HCEC 1CT (cell line): ENCODE measurements at regions not wholly inside any gene's neighbourhood (a gene's known extent, or its start where the extent isn't known, plus 50 kb on each side); places are given as distances from the start of the nearest gene placed in this dataset.
A peak's percentile ranks its signal among the peaks of the same experiment; 100 is the strongest.

Experiments
- DNase-seq: peaks from one replicate; pipeline ENCODE4 v3.0.0-alpha.2; 2017

- no peak for DNase-seq
Measured at GRCh38 chr5:14967166-14967565, 95.6 kb upstream of the ANKH start.

GRCh38 chr5:14965815-14966214, 94.2 kb upstream of the ANKH start:
- DNase-seq: no peak

GRCh38 chr5:14962604-14963003, 91.0 kb upstream of the ANKH start:
- DNase-seq: no peak

GRCh38 chr5:14960120-14960462, 88.5 kb upstream of the ANKH start:
- no peak for DNase-seq

- no peak for DNase-seq
Measured at GRCh38 chr5:14959399-14960119, 88.0 kb upstream of the ANKH start.

- DNase-seq: no peak
Measured at GRCh38 chr5:14958188-14958587, 86.6 kb upstream of the ANKH start.

GRCh38 chr5:14956423-14957046, 85.0 kb upstream of the ANKH start:
- DNase-seq: no peak

GRCh38 chr5:14954616-14955343, 83.2 kb upstream of the ANKH start:
- DNase-seq: no peak

- DNase-seq: no peak
Measured at GRCh38 chr5:14954216-14954615, 82.6 kb upstream of the ANKH start.

GRCh38 chr5:14953075-14953607, 81.6 kb upstream of the ANKH start:
- no peak for DNase-seq

- DNase-seq: no peak
Measured at GRCh38 chr5:14948383-14948782, 76.8 kb upstream of the ANKH start.

- DNase-seq: peak; percentile 16
Measured at GRCh38 chr5:14946815-14947620, 75.4 kb upstream of the ANKH start.

- no peak for DNase-seq
Measured at GRCh38 chr5:14945450-14945849, 73.9 kb upstream of the ANKH start.

- no peak for DNase-seq
Measured at GRCh38 chr5:14944996-14945395, 73.4 kb upstream of the ANKH start.

GRCh38 chr5:14944350-14944739, 72.8 kb upstream of the ANKH start:
- no peak for DNase-seq

- DNase-seq: no peak
Measured at GRCh38 chr5:14942212-14942611, 70.6 kb upstream of the ANKH start.

- no peak for DNase-seq
Measured at GRCh38 chr5:14937254-14937653, 65.7 kb upstream of the ANKH start.

- DNase-seq: no peak
Measured at GRCh38 chr5:14936588-14936987, 65.0 kb upstream of the ANKH start.

GRCh38 chr5:14935341-14935740, 63.8 kb upstream of the ANKH start:
- no peak for DNase-seq

GRCh38 chr5:14932902-14933469, 61.4 kb upstream of the ANKH start:
- DNase-seq: no peak

GRCh38 chr5:14930486-14930885, 58.9 kb upstream of the ANKH start:
- DNase-seq: peak; percentile 20

GRCh38 chr5:14929293-14930065, 57.9 kb upstream of the ANKH start:
- no peak for DNase-seq
